ENCODE measurements at regions not wholly inside any gene's neighbourhood (a gene's known extent, or its start where the extent isn't known, plus 50 kb on each side); places are given as distances from the start of the nearest gene placed in this dataset.
"Not testable (repeated sequence)": the region's sequence is repeated elsewhere in the genome, so short reads cannot be mapped to it uniquely, and the experiment has no call there.

- DNase-seq = no peak
Measured at GRCh38 chr13:50543782-50544181, 299.7 kb downstream of the DLEU7 start.

GRCh38 chr13:50544211-50544610, 299.3 kb downstream of the DLEU7 start:
- DNase-seq = no peak

GRCh38 chr13:50547175-50547574, 296.3 kb downstream of the DLEU7 start:
- not testable (repeated sequence) for DNase-seq

GRCh38 chr13:50548586-50548985, 294.9 kb downstream of the DLEU7 start:
- no peak for DNase-seq

- no peak for DNase-seq
Measured at GRCh38 chr13:50549221-50549942, 294.1 kb downstream of the DLEU7 start.

GRCh38 chr13:50550151-50550550, 293.3 kb downstream of the DLEU7 start:
- no peak for DNase-seq

- no peak for DNase-seq
Measured at GRCh38 chr13:50552424-50552966, 291.0 kb downstream of the DLEU7 start.

- DNase-seq = no peak
Measured at GRCh38 chr13:50561739-50562138, 281.8 kb downstream of the DLEU7 start.

- no peak for DNase-seq
Measured at GRCh38 chr13:50566646-50567045, 276.8 kb downstream of the DLEU7 start.

- DNase-seq = no peak
Measured at GRCh38 chr13:50572129-50572528, 271.4 kb downstream of the DLEU7 start.

GRCh38 chr13:50573066-50573465, 270.4 kb downstream of the DLEU7 start:
- no peak for DNase-seq

GRCh38 chr13:50574731-50575130, 268.8 kb downstream of the DLEU7 start:
- DNase-seq = no peak

- DNase-seq = no peak
Measured at GRCh38 chr13:50575138-50575537, 268.4 kb downstream of the DLEU7 start.

GRCh38 chr13:50576156-50576555, 267.3 kb downstream of the DLEU7 start:
- DNase-seq = no peak

GRCh38 chr13:50577806-50578205, 265.7 kb downstream of the DLEU7 start:
- DNase-seq = no peak

GRCh38 chr13:50580684-50581305, 262.7 kb downstream of the DLEU7 start:
- DNase-seq = no peak

- no peak for DNase-seq
Measured at GRCh38 chr13:50581586-50582196, 261.8 kb downstream of the DLEU7 start.

- DNase-seq = no peak
Measured at GRCh38 chr13:50584856-50585580, 258.5 kb downstream of the DLEU7 start.

- DNase-seq = no peak
Measured at GRCh38 chr13:50585674-50586413, 257.6 kb downstream of the DLEU7 start.

GRCh38 chr13:50586414-50587083, 256.9 kb downstream of the DLEU7 start:
- no peak for DNase-seq

- no peak for DNase-seq
Measured at GRCh38 chr13:50587115-50587514, 256.4 kb downstream of the DLEU7 start.

Data from stimulated activated CD4-positive, alpha-beta T cell treated with anti-CD3 and anti-CD28 coated beads, Interleukin-12 subunit alpha, Interleukin-12 subunit beta, amount 100 ng/mL, for 4 hours (primary cell).